Cardiac fibroblast (primary cell): ENCODE measurements at regions not wholly inside any gene's neighbourhood (a gene's known extent, or its start where the extent isn't known, plus 50 kb on each side); places are given as distances from the start of the nearest gene placed in this dataset.
A peak's percentile ranks its signal among the peaks of the same experiment; 100 is the strongest.

Experiments used
- DNase-seq, 2 donors: peaks; one replicate each; pipeline versions ENCODE4 v3.0.0 to v3.0.0-alpha.2; 2010; ENCODE audit warnings: low read depth in 2 of 2
- H3K4me3 ChIP-seq, 2 donors: replicated peaks in 1 of 2; 1 replicate in 1 of 2; 2 replicates in 1 of 2; pipeline ENCODE4 v1.5.1; 2011; ENCODE audit warnings: low read depth in 2 of 2, low read length in 2 of 2, mild to moderate bottlenecking in 2 of 2, moderate library complexity in 1 of 2
- TF ChIP-seq, protein P1 (sequence below): IDR thresholded peaks from one replicate; pipeline ENCODE4 v1.5.1; 2011; ENCODE audit warnings: low read depth, mild to moderate bottlenecking, low read length, inconsistent platforms

DNA sequence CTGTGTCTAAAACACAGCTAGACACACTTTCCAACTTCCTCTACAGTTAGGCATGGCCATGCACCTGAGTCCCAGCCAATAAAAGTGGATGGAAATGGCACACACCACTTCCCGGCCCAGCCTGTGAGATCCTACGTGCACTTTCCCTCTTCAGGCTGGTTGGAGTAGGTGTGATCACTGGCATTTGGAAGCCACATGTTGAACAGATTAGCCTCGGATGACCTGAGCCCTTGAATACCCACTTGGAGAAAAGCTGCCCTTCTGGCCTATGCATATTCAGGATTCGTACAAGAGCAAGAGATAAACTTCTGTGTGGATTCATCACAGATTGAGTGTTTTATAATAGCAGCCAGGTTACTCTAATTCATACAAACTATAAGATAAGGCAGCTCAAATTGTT, 359.0 kb upstream of the SLC30A5 start:
- H3K4me3 ChIP-seq, result no peak overlapping the region
- DNase-seq, result no peak
- TF ChIP-seq, protein P1, sequence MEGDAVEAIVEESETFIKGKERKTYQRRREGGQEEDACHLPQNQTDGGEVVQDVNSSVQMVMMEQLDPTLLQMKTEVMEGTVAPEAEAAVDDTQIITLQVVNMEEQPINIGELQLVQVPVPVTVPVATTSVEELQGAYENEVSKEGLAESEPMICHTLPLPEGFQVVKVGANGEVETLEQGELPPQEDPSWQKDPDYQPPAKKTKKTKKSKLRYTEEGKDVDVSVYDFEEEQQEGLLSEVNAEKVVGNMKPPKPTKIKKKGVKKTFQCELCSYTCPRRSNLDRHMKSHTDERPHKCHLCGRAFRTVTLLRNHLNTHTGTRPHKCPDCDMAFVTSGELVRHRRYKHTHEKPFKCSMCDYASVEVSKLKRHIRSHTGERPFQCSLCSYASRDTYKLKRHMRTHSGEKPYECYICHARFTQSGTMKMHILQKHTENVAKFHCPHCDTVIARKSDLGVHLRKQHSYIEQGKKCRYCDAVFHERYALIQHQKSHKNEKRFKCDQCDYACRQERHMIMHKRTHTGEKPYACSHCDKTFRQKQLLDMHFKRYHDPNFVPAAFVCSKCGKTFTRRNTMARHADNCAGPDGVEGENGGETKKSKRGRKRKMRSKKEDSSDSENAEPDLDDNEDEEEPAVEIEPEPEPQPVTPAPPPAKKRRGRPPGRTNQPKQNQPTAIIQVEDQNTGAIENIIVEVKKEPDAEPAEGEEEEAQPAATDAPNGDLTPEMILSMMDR, result no peak

DNA sequence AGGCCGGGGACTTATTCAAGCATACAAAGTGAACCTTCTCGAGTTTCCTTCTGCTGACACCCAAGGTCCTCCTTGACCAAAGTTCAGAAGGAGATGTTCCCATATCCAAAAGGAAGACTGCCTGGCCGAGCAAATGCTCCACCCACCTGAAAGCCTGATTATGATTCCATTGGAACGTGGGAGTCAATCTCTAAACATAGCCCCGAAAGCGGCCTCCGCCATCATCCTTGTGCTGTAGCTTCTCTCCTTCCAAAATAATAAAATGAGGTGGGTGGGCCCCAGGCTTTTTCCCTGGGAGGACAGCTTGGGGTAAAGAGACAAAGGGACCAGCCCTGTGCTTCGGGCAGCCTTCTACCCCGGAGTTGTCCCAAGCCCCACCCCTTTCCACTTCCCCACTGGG, 355.6 kb upstream of the SLC30A5 start:
- TF ChIP-seq, protein P1, result no peak
- H3K4me3 ChIP-seq, result no peak overlapping the region
- no peak for DNase-seq

DNA sequence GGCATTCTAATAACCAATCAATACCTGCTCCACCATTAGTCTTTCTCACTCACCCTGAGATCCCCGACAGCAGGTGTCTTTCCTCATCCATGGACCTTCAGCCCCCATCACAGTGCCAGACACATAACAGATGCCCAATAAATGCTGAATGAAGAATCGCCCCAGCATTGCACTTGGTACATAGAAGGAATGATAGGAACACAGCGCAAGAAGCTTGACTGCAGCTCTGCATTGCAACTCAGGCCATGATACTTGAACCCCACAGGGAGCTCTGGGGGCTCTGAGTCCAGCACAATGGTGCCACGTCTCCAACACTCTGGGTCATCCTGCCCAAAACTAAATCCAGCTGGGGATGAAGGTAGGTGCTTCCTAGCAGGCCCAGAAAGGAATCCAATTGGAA, 355.0 kb upstream of the SLC30A5 start:
- TF ChIP-seq, protein P1, result no peak
- no peak overlapping the region for H3K4me3 ChIP-seq
- no peak for DNase-seq

DNA sequence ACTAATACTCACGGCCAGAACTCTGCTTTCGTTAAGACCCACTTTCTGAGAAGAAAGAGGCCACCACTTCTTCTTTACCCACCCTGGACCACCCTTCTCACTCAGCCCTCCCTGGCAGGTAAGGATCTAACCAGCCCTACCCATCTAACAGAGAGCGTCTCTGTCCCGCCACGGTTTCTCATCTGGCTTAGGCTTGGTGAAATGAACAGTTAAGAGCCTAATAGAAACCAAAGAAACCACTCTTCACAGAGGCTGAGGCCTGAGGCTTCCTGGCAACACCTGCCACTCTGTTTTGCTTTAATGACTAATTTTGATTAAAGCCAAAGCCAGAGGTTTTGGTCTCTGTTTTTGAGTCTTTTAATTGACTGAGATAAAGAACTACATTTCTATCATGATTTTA, 354.1 kb upstream of the SLC30A5 start:
- no peak for DNase-seq
- H3K4me3 ChIP-seq, result no peak overlapping the region
- TF ChIP-seq, protein P1, result no peak

DNA sequence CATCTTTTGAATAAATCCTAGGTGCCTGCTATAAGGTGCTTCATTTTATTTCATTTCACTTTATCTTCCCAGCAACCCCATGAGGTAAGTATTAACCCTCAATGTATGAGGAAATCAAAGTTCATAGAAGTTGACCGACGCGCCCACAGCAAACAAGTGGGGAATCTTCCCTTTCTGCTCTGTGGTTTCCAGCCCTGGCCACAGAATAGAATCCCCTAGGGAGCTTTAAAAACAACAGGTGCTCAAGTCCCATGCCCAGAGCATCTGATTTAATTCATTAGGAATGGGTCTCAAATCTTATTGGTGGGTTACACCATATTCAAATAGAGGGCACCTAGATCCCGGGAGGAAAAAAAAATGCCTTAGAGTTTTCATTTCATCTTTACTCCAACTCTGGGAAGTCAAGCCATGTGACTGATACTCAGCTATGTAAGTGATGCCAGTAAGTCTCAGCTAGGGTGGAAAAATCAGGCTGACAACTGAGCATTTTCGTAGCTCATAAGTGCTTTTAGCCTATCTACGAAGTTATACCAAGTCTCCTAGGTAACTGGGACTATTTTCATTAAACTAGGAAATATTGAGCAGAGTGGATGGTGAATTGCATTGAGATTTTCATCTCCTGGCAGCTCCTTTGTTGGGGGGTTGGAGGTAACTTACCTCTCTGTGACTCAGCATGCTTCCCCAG, 353.4 kb upstream of the SLC30A5 start:
- no peak overlapping the region for H3K4me3 ChIP-seq
- TF ChIP-seq, protein P1, result no peak
- DNase-seq, result no peak

DNA sequence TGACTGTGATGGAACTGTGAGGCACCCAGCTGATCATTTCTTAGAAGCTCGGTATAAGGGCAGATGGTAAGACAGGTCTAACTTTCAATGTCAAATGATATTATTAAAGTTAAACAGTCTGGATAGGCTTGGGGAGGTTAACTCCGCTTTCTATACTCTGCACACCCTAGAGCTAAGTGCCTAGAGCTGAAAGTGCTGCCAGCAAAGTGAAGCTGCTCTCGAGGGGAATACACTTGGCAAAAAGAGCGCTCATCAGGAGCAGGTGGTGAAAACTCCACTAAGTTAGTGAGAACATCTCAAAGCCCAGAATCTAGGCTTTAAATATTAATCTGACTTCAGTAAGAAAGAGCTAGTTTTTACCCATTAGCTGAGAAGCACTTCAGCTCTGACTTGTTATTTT, 349.6 kb upstream of the SLC30A5 start:
- DNase-seq, result no peak
- TF ChIP-seq, protein P1, result no peak
- H3K4me3 ChIP-seq, result no peak overlapping the region

DNA sequence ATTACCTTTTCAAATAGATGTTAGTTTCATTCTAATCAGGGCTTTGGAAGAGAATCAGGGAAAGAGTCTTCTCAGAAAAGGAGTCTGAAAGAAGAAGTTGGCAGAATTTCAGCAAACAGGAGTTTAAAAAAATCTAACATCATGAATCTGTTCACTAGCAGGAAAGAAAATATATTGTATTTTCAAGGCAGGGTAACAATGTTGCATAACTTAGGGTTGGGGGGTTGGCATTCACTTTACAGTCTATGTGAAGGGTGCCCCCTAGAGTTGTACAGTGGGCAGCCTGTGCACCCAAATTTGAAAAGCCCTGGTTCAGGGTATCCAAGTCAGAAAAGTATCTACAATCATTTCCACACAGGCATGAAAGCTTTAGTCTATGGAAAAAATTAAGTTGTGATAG, 348.4 kb upstream of the SLC30A5 start:
- TF ChIP-seq, protein P1, result peak; percentile 23
- DNase-seq, result peak; percentile 21 to 55
- H3K4me3 ChIP-seq, result no peak overlapping the region
